Kidney (tissue), 13 donors: ENCODE measurements at regions not wholly inside any gene's neighbourhood (a gene's known extent, or its start where the extent isn't known, plus 50 kb on each side); places are given as distances from the start of the nearest gene placed in this dataset.

ENCODE experiments used
- DNase-seq, 5 donors: peaks; one replicate each; pipeline ENCODE4 v3.0.0-alpha.2; 2013 to 2020
- FAIRE-seq: peaks from 2 replicates; lab custom pipeline; 2012; peaks lifted over from hg19 to GRCh38; lab: Jason Lieb, UNC
- H3K27ac ChIP-seq, 2 donors: one replicate each; pipeline ENCODE4 v1.7.0; 2013; ENCODE audit warnings: low read depth in 2 of 2, low read length in 2 of 2, inconsistent platforms in 1 of 2
- H3K27me3 ChIP-seq: one replicate; pipeline ENCODE4 v1.7.1; 2013; ENCODE audit warnings: low read length, inconsistent platforms; ENCODE audit not compliant: control insufficient read depth, insufficient read depth
- H3K36me3 ChIP-seq, 3 donors: one replicate each; pipeline versions ENCODE4 v1.7.0 to v1.7.1; 2013; ENCODE audit warnings: low read length in 3 of 3, control low read depth in 1 of 3, inconsistent platforms in 1 of 3; ENCODE audit not compliant: insufficient read depth in 3 of 3, control insufficient read depth in 2 of 3
- H3K4me1 ChIP-seq, 3 donors: one replicate each; pipeline versions ENCODE4 v1.7.0 to v1.7.1; 2013; ENCODE audit warnings: low read length in 3 of 3, inconsistent platforms in 1 of 3, low read depth in 1 of 3; ENCODE audit not compliant: control insufficient read depth in 2 of 3, insufficient read depth in 2 of 3
- H3K4me3 ChIP-seq, 3 donors: one replicate each; pipeline versions ENCODE4 v1.7.0 to v1.8.1; 2013; ENCODE audit warnings: low read length in 3 of 3, control low read depth in 1 of 3, inconsistent platforms in 1 of 3
- H3K9ac ChIP-seq, 3 donors: one replicate each; pipeline versions ENCODE4 v1.7.0 to v1.7.1; 2013; ENCODE audit warnings: low read length in 3 of 3, control low read depth in 1 of 3, inconsistent platforms in 1 of 3
- H3K9me3 ChIP-seq, 3 donors: one replicate each; pipeline versions ENCODE4 v1.7.0 to v1.7.1; 2013; ENCODE audit warnings: low read length in 3 of 3, control low read depth in 1 of 3, inconsistent platforms in 1 of 3; ENCODE audit not compliant: control insufficient read depth in 2 of 3, insufficient read depth in 1 of 3
- intact Hi-C: fragments of 100-400 bp; cut with DNase I; formaldehyde crosslinking; loops from one replicate; pipeline ENCODE4 v1.11.1; 2022
- TF ChIP-seq, protein P1 (sequence below): IDR thresholded peaks from 3 replicates; pipeline ENCODE4 v1.5.1; 2012; ENCODE audit warnings: mild to moderate bottlenecking, moderate library complexity, borderline replicate concordance; ENCODE audit not compliant: insufficient read depth; ENCODE audit errors: extremely low read depth
- donor health status: control.
- donor health status: control.
- donor health status: control.
- donor health status: control.
- donor health status: control.
- donor health status: DM: yes; HTN: yes; CAD: no.
- donor health status: Normal renal cell carcinoma (clear cell type).

DNA sequence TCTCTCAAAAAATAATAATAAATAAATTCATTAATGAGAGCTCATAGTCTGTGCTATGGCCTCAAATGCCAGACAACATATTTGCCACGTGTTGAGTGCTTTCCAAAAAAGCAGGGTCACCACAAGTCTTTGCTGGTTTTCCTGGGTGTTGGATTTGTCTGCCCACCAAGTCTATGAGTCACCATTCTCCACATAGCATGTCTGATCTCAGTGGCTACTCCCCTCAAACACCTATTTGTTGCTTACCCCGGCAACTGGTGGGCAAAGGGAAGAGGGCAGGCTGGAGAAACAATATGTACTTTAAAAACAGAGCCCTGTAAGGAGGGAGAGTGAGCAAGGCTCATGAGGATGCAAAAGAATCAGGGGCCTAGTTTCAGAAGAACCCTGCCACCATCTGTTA, 120.0 kb upstream of the ARRDC4 start:
- TF ChIP-seq, protein P1, sequence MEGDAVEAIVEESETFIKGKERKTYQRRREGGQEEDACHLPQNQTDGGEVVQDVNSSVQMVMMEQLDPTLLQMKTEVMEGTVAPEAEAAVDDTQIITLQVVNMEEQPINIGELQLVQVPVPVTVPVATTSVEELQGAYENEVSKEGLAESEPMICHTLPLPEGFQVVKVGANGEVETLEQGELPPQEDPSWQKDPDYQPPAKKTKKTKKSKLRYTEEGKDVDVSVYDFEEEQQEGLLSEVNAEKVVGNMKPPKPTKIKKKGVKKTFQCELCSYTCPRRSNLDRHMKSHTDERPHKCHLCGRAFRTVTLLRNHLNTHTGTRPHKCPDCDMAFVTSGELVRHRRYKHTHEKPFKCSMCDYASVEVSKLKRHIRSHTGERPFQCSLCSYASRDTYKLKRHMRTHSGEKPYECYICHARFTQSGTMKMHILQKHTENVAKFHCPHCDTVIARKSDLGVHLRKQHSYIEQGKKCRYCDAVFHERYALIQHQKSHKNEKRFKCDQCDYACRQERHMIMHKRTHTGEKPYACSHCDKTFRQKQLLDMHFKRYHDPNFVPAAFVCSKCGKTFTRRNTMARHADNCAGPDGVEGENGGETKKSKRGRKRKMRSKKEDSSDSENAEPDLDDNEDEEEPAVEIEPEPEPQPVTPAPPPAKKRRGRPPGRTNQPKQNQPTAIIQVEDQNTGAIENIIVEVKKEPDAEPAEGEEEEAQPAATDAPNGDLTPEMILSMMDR: no peak
- Histone ChIP-seq H3K27ac (no peak overlapping the region), H3K4me3 (no peak overlapping the region), H3K4me1 (no peaks in the 10 kb centered on the region), H3K27me3 (no peaks in the 10 kb centered on the region), H3K9ac (no peak overlapping the region), H3K36me3 (no peaks in the 10 kb centered on the region), H3K9me3 (no peaks in the 10 kb centered on the region)
- no peak for FAIRE-seq
- no peak for DNase-seq
- intact Hi-C loops: no loop called here

DNA sequence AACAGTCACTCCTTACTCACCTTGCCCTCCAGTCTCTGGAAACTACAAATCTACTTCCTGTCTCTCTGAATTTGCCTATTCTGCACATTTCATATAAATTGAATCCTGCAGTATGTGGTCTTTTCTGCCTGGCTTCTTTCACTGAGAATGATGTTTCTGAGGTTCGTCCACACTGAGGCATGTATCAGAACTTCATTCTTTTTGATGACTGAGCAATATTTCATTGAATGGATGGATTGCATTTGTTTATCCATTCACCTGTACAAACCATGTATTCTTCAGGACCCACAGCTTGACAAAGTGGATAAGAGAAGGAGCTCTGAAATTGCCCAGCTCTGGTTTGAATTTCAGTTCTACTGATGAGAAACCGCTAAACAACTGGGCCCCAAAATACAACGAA, 118.9 kb upstream of the ARRDC4 start:
- TF ChIP-seq, protein P1: no peak
- no peak overlapping the region for H3K4me3 ChIP-seq
- no peaks in the 10 kb centered on the region for H3K36me3 ChIP-seq
- no peak for DNase-seq
- intact Hi-C loops: no loop called here
- H3K27me3 ChIP-seq: no peaks in the 10 kb centered on the region
- no peak for FAIRE-seq
- no peak overlapping the region for H3K9ac ChIP-seq
- no peaks in the 10 kb centered on the region for H3K9me3 ChIP-seq
- H3K4me1 ChIP-seq: no peaks in the 10 kb centered on the region
- no peak overlapping the region for H3K27ac ChIP-seq

DNA sequence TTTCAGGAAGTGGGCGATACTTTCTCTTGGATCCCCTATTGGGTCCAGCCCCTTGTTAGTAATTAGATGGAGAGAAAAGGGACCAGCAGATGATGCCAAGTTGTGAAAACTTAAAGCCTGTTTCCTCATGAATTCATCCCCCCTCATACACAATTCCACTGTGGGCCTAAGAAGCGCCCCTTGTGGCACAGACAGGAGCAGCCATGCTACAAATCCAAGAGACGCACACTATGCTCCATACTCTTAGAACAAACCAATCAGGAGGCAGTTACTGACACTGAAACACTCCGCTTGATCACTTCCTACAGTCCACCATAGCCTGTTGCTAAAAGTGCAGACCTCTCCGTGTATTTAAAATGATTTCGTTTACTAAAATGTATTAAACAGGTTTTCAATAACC, 111.3 kb upstream of the ARRDC4 start:
- no peak for FAIRE-seq

More for the DNA sequence above, 111.3 kb upstream of the ARRDC4 start:
- H3K4me3 ChIP-seq: no peak overlapping the region
- H3K27ac ChIP-seq: no peak overlapping the region
- no peaks in the 10 kb centered on the region for H3K36me3 ChIP-seq
- no peak for DNase-seq
- no peaks in the 10 kb centered on the region for H3K9me3 ChIP-seq
- H3K27me3 ChIP-seq: no peaks in the 10 kb centered on the region
- no peak overlapping the region for H3K9ac ChIP-seq
- no peaks in the 10 kb centered on the region for H3K4me1 ChIP-seq
- TF ChIP-seq, protein P1: no peak
- intact Hi-C loops: no loop called here
